ENCODE measurements at regions not wholly inside any gene's neighbourhood (a gene's known extent, or its start where the extent isn't known, plus 50 kb on each side); places are given as distances from the start of the nearest gene placed in this dataset.

GRCh38 chr9:85278769-85279168 lies 463.0 kb downstream of the AGTPBP1 start:
- no peaks in the 10 kb centered on the region for H3K36me3 ChIP-seq
- ATAC-seq (ENCODE audit: low FRiP score in 2 of 2) = no peak
- no peak overlapping the region for H3K4me3 ChIP-seq
- H3K27ac ChIP-seq = no peak overlapping the region
- H3K4me1 ChIP-seq = no peaks in the 10 kb centered on the region
- DNase-seq = no peak
- TF ChIP-seq POLR2A (IDR thresholded peaks at IDR 0.05) (no peak), EP300 (IDR thresholded peaks at IDR 0.05) (no peak), POLR2AphosphoS5 (IDR thresholded peaks at IDR 0.05) (no peak)
- TF ChIP-seq, protein P1, sequence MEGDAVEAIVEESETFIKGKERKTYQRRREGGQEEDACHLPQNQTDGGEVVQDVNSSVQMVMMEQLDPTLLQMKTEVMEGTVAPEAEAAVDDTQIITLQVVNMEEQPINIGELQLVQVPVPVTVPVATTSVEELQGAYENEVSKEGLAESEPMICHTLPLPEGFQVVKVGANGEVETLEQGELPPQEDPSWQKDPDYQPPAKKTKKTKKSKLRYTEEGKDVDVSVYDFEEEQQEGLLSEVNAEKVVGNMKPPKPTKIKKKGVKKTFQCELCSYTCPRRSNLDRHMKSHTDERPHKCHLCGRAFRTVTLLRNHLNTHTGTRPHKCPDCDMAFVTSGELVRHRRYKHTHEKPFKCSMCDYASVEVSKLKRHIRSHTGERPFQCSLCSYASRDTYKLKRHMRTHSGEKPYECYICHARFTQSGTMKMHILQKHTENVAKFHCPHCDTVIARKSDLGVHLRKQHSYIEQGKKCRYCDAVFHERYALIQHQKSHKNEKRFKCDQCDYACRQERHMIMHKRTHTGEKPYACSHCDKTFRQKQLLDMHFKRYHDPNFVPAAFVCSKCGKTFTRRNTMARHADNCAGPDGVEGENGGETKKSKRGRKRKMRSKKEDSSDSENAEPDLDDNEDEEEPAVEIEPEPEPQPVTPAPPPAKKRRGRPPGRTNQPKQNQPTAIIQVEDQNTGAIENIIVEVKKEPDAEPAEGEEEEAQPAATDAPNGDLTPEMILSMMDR (IDR thresholded peaks at IDR 0.05) = no peak
- 67 to 70% methylated on average over 4 of the region's 4 CpGs for WGBS, 2 donors
- no peaks in the 10 kb centered on the region for H3K9me3 ChIP-seq
- H3K27me3 ChIP-seq = no peaks in the 10 kb centered on the region

DNA sequence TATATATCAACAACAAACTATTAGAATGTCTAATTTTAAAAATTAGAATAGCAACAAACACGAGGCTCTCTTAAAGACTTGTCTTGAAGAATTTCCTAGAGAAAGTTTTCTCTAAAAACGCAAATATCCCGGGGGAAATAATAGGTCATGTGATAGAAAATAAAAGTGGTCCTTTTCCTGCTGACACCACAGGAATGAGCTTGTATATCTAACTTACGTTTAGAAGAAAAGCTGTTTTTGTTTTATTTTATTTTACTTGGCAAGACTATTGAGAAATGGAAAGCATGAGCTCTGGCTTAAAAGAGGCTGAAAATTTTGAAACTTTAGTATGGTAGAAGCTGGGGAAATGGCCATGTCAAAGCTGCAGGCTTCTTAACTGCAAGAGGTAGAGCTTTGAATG lies 465.0 kb downstream of the AGTPBP1 start:
- H3K27ac ChIP-seq = no peak overlapping the region
- H3K4me1 ChIP-seq = no peaks in the 10 kb centered on the region
- 35 to 54% methylated on average over 4 of the region's 4 CpGs for WGBS, 2 donors
- H3K4me3 ChIP-seq = no peak overlapping the region
- no peak for ATAC-seq (ENCODE audit: low FRiP score in 2 of 2)
- no peak for TF ChIP-seq POLR2AphosphoS5 (IDR thresholded peaks at IDR 0.05)
- TF ChIP-seq, protein P1 (IDR thresholded peaks at IDR 0.05) = no peak
- no peak for TF ChIP-seq EP300 (IDR thresholded peaks at IDR 0.05)
- no peak for TF ChIP-seq POLR2A (IDR thresholded peaks at IDR 0.05)
- H3K27me3 ChIP-seq = no peaks in the 10 kb centered on the region
- H3K9me3 ChIP-seq = no peaks in the 10 kb centered on the region
- no peaks in the 10 kb centered on the region for H3K36me3 ChIP-seq
- no peak for DNase-seq

DNA sequence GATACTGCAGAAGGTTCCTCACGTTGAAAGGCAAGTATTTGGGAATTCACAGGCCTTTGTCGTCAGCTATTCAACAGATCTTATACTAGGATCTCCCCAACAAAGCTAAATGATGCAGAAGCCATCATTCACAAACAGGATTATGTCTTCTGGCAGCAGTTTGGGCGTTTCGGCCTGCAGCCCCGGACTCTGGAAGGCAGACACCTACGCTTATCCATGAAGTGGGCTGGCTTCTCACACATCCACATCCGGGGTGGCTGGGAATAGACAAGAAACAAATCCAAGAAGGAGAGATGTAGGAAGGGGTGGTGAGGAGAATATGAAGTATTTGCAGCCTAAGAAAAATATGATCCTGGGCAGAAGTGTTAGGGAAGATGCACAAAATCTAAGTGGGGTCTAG lies 471.9 kb downstream of the AGTPBP1 start:
- Histone ChIP-seq H3K27ac (no peak overlapping the region), H3K4me3 (no peak overlapping the region), H3K36me3 (no peaks in the 10 kb centered on the region), H3K4me1 (no peaks in the 10 kb centered on the region), H3K9me3 (no peaks in the 10 kb centered on the region), H3K27me3 (no peaks in the 10 kb centered on the region)
- DNase-seq (no peak), ATAC-seq (ENCODE audit: low FRiP score in 2 of 2) (no peak)
- WGBS, 2 donors = 86 to 92% methylated on average over 7 of the region's 7 CpGs
- TF ChIP-seq POLR2AphosphoS5 (IDR thresholded peaks at IDR 0.05) (no peak), EP300 (IDR thresholded peaks at IDR 0.05) (no peak)

GRCh38 chr9:85268131-85268530 lies 473.6 kb downstream of the AGTPBP1 start:
- DNase-seq (no peak), ATAC-seq (ENCODE audit: low FRiP score in 2 of 2) (no peak)
- Histone ChIP-seq H3K27me3 (no peaks in the 10 kb centered on the region), H3K4me3 (no peak overlapping the region), H3K4me1 (no peaks in the 10 kb centered on the region), H3K9me3 (no peaks in the 10 kb centered on the region), H3K36me3 (no peaks in the 10 kb centered on the region), H3K27ac (no peak overlapping the region)
- TF ChIP-seq, protein P1 (IDR thresholded peaks at IDR 0.05) = no peak
- no peak for TF ChIP-seq POLR2A (IDR thresholded peaks at IDR 0.05)
- TF ChIP-seq POLR2AphosphoS5 (IDR thresholded peaks at IDR 0.05) = no peak
- TF ChIP-seq EP300 (IDR thresholded peaks at IDR 0.05) = no peak
- WGBS, 2 donors = 60 to 83% methylated on average over 1 of the region's 1 CpG

- TF ChIP-seq EP300 (IDR thresholded peaks at IDR 0.05) = no peak
- no peaks in the 10 kb centered on the region for H3K4me1 ChIP-seq
- ATAC-seq (ENCODE audit: low FRiP score in 2 of 2) (no peak), DNase-seq (no peak)
- no peak overlapping the region for H3K27ac ChIP-seq
- H3K27me3 ChIP-seq = no peaks in the 10 kb centered on the region
- no peaks in the 10 kb centered on the region for H3K36me3 ChIP-seq
- no peak overlapping the region for H3K4me3 ChIP-seq
- H3K9me3 ChIP-seq = no peaks in the 10 kb centered on the region
Measured at GRCh38 chr9:85264695-85265094, 477.1 kb downstream of the AGTPBP1 start.

- Histone ChIP-seq H3K9me3 (no peaks in the 10 kb centered on the region), H3K4me1 (no peaks in the 10 kb centered on the region), H3K27ac (no peak overlapping the region), H3K4me3 (no peak overlapping the region), H3K27me3 (no peaks in the 10 kb centered on the region), H3K36me3 (no peaks in the 10 kb centered on the region)
- WGBS, 2 donors = 87 to 88% methylated on average over 2 of the region's 2 CpGs
- ATAC-seq (ENCODE audit: low FRiP score in 2 of 2) (no peak), DNase-seq (no peak)
- TF ChIP-seq POLR2A (IDR thresholded peaks at IDR 0.05) = no peak
- TF ChIP-seq EP300 (IDR thresholded peaks at IDR 0.05) = no peak
- TF ChIP-seq POLR2AphosphoS5 (IDR thresholded peaks at IDR 0.05) = no peak
- TF ChIP-seq, protein P1 (IDR thresholded peaks at IDR 0.05) = no peak
Measured at GRCh38 chr9:85263288-85263687, 478.5 kb downstream of the AGTPBP1 start.
